IPS-15b (cell line): ENCODE measurements at regions not wholly inside any gene's neighbourhood (a gene's known extent, or its start where the extent isn't known, plus 50 kb on each side); places are given as distances from the start of the nearest gene placed in this dataset.

Experiments used
- H3K27me3 ChIP-seq: one replicate; pipeline ENCODE4 v1.6.1; 2013; ENCODE audit warnings: low read length; ENCODE audit not compliant: control insufficient read depth, insufficient read depth
- H3K36me3 ChIP-seq: one replicate; pipeline ENCODE4 v1.6.1; 2013; ENCODE audit warnings: low read length; ENCODE audit not compliant: control insufficient read depth, insufficient read depth
- H3K4me1 ChIP-seq: one replicate; pipeline ENCODE4 v1.6.1; 2013; ENCODE audit warnings: mild to moderate bottlenecking, low read length; ENCODE audit not compliant: control insufficient read depth, insufficient read depth
- H3K4me3 ChIP-seq: one replicate; pipeline ENCODE4 v1.5.1; 2013; ENCODE audit warnings: low read depth, low read length
- H3K9ac ChIP-seq: one replicate; pipeline ENCODE4 v1.6.1; 2013; ENCODE audit warnings: low read depth, mild to moderate bottlenecking, low read length
- H3K9me3 ChIP-seq: one replicate; pipeline ENCODE4 v1.6.1; 2013; ENCODE audit warnings: mild to moderate bottlenecking, low read length; ENCODE audit not compliant: control insufficient read depth, insufficient read depth

- Histone ChIP-seq H3K27me3 (peaks cover 2% of the 10 kb centered on the region), H3K36me3 (no peaks in the 10 kb centered on the region), H3K9ac (no peak overlapping the region), H3K4me3 (no peak overlapping the region), H3K4me1 (peaks cover 6% of the 10 kb centered on the region), H3K9me3 (no peaks in the 10 kb centered on the region)
Observed at GRCh38 chr9:87107072-87107471, 159.8 kb upstream of the GAS1 start.

GRCh38 chr9:87108661-87109060 lies 161.4 kb upstream of the GAS1 start:
- peaks cover 2% of the 10 kb centered on the region for H3K27me3 ChIP-seq
- H3K4me3 ChIP-seq: no peak overlapping the region
- no peaks in the 10 kb centered on the region for H3K9me3 ChIP-seq
- H3K9ac ChIP-seq: no peak overlapping the region
- H3K4me1 ChIP-seq: peaks cover 6% of the 10 kb centered on the region
- no peaks in the 10 kb centered on the region for H3K36me3 ChIP-seq

- H3K9ac ChIP-seq: no peak overlapping the region
- no peaks in the 10 kb centered on the region for H3K36me3 ChIP-seq
- no peaks in the 10 kb centered on the region for H3K9me3 ChIP-seq
- H3K27me3 ChIP-seq: peaks cover 2% of the 10 kb centered on the region
- no peak overlapping the region for H3K4me3 ChIP-seq
- peaks cover 6% of the 10 kb centered on the region for H3K4me1 ChIP-seq
Observed at GRCh38 chr9:87109231-87109631, 161.9 kb upstream of the GAS1 start.

GRCh38 chr9:87109851-87110250 lies 162.5 kb upstream of the GAS1 start:
- no peak overlapping the region for H3K9ac ChIP-seq
- no peaks in the 10 kb centered on the region for H3K9me3 ChIP-seq
- no peak overlapping the region for H3K4me3 ChIP-seq
- H3K4me1 ChIP-seq: peaks cover 6% of the 10 kb centered on the region
- H3K36me3 ChIP-seq: no peaks in the 10 kb centered on the region
- H3K27me3 ChIP-seq: peaks cover 2% of the 10 kb centered on the region

- no peaks in the 10 kb centered on the region for H3K36me3 ChIP-seq
- no peaks in the 10 kb centered on the region for H3K9me3 ChIP-seq
- H3K4me3 ChIP-seq: no peak overlapping the region
- H3K27me3 ChIP-seq: peaks cover 2% of the 10 kb centered on the region
- no peak overlapping the region for H3K9ac ChIP-seq
- H3K4me1 ChIP-seq: peaks cover 6% of the 10 kb centered on the region
Observed at GRCh38 chr9:87111010-87111409, 163.7 kb upstream of the GAS1 start.

- H3K9ac ChIP-seq: no peak overlapping the region
- no peaks in the 10 kb centered on the region for H3K4me1 ChIP-seq
- no peaks in the 10 kb centered on the region for H3K9me3 ChIP-seq
- no peak overlapping the region for H3K4me3 ChIP-seq
- H3K27me3 ChIP-seq: peaks cover under 1% of the 10 kb centered on the region
- no peaks in the 10 kb centered on the region for H3K36me3 ChIP-seq
Observed at GRCh38 chr9:87112656-87113055, 165.3 kb upstream of the GAS1 start.

GRCh38 chr9:87113874-87114273 lies 166.6 kb upstream of the GAS1 start:
- Histone ChIP-seq H3K36me3 (no peaks in the 10 kb centered on the region), H3K27me3 (no peaks in the 10 kb centered on the region), H3K4me1 (no peaks in the 10 kb centered on the region), H3K9me3 (no peaks in the 10 kb centered on the region), H3K9ac (no peak overlapping the region), H3K4me3 (no peak overlapping the region)

GRCh38 chr9:87115785-87116184 lies 168.5 kb upstream of the GAS1 start:
- H3K4me1 ChIP-seq: no peaks in the 10 kb centered on the region
- no peak overlapping the region for H3K9ac ChIP-seq
- H3K36me3 ChIP-seq: no peaks in the 10 kb centered on the region
- no peaks in the 10 kb centered on the region for H3K9me3 ChIP-seq
- no peak overlapping the region for H3K4me3 ChIP-seq
- no peaks in the 10 kb centered on the region for H3K27me3 ChIP-seq

GRCh38 chr9:87116492-87116891 lies 169.2 kb upstream of the GAS1 start:
- Histone ChIP-seq H3K4me1 (no peaks in the 10 kb centered on the region), H3K36me3 (no peaks in the 10 kb centered on the region), H3K4me3 (no peak overlapping the region)

GRCh38 chr9:87118594-87118993 lies 171.3 kb upstream of the GAS1 start:
- H3K9me3 ChIP-seq: no peaks in the 10 kb centered on the region
- no peaks in the 10 kb centered on the region for H3K4me1 ChIP-seq
- H3K9ac ChIP-seq: no peak overlapping the region

More at GRCh38 chr9:87116492-87116891, 169.2 kb upstream of the GAS1 start:
- H3K27me3 ChIP-seq: no peaks in the 10 kb centered on the region
- H3K9ac ChIP-seq: no peak overlapping the region
- H3K9me3 ChIP-seq: no peaks in the 10 kb centered on the region

GRCh38 chr9:87119328-87119881 lies 172.1 kb upstream of the GAS1 start:
- H3K27me3 ChIP-seq: no peaks in the 10 kb centered on the region
- no peaks in the 10 kb centered on the region for H3K4me1 ChIP-seq
- no peak overlapping the region for H3K4me3 ChIP-seq
- no peaks in the 10 kb centered on the region for H3K36me3 ChIP-seq
- H3K9ac ChIP-seq: no peak overlapping the region
- H3K9me3 ChIP-seq: no peaks in the 10 kb centered on the region

More at GRCh38 chr9:87118594-87118993, 171.3 kb upstream of the GAS1 start:
- Histone ChIP-seq H3K27me3 (no peaks in the 10 kb centered on the region), H3K36me3 (no peaks in the 10 kb centered on the region), H3K4me3 (no peak overlapping the region)

GRCh38 chr9:87120610-87121009 lies 173.3 kb upstream of the GAS1 start:
- no peaks in the 10 kb centered on the region for H3K27me3 ChIP-seq
- H3K9me3 ChIP-seq: no peaks in the 10 kb centered on the region
- H3K4me3 ChIP-seq: no peak overlapping the region
- H3K36me3 ChIP-seq: no peaks in the 10 kb centered on the region
- no peak overlapping the region for H3K9ac ChIP-seq
- no peaks in the 10 kb centered on the region for H3K4me1 ChIP-seq
